ENCODE measurements at regions not wholly inside any gene's neighbourhood (a gene's known extent, or its start where the extent isn't known, plus 50 kb on each side); places are given as distances from the start of the nearest gene placed in this dataset.

DNA sequence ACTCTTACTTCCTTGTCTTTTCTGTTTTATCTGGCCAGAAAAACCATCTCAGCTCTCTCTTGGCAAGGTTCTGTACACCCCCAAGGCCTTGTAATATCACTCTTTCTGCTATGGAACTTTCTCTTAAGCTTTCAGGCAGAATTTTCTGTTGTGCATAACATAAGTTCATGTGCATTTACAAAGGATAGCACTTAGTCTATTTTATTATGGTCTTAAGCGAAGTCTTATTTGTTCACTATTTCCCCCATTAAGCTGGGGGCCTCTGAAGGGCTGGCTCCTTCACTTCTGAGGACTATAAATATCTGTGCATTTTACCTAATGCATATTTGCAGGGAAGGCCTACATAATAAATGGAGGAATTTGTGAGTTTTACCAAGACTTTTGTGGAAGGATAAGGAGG, 1393.4 kb downstream of the FAM181B start:
- H3K27ac ChIP-seq = no peak overlapping the region
- H3K4me1 ChIP-seq = no peaks in the 10 kb centered on the region
- intact Hi-C loops (cut with DNase I) = no loop called here
- no peaks in the 10 kb centered on the region for H3K9me3 ChIP-seq
- DNase-seq = no peak
- 77 to 83% methylated on average over 1 of the region's 1 CpG for WGBS, 2 donors
- no peaks in the 10 kb centered on the region for H3K36me3 ChIP-seq
- H3K4me3 ChIP-seq = no peak overlapping the region
- TF ChIP-seq, protein P1, sequence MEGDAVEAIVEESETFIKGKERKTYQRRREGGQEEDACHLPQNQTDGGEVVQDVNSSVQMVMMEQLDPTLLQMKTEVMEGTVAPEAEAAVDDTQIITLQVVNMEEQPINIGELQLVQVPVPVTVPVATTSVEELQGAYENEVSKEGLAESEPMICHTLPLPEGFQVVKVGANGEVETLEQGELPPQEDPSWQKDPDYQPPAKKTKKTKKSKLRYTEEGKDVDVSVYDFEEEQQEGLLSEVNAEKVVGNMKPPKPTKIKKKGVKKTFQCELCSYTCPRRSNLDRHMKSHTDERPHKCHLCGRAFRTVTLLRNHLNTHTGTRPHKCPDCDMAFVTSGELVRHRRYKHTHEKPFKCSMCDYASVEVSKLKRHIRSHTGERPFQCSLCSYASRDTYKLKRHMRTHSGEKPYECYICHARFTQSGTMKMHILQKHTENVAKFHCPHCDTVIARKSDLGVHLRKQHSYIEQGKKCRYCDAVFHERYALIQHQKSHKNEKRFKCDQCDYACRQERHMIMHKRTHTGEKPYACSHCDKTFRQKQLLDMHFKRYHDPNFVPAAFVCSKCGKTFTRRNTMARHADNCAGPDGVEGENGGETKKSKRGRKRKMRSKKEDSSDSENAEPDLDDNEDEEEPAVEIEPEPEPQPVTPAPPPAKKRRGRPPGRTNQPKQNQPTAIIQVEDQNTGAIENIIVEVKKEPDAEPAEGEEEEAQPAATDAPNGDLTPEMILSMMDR (IDR thresholded peaks at IDR 0.05) = no peak
- TF ChIP-seq POLR2A (IDR thresholded peaks at IDR 0.05) = no peak
- no peaks in the 10 kb centered on the region for H3K27me3 ChIP-seq

GRCh38 chr11:81339521-81339920, 1394.1 kb downstream of the FAM181B start:
- intact Hi-C loops (cut with DNase I) = no loop called here
- no peak overlapping the region for H3K27ac ChIP-seq
- DNase-seq = no peak
- no peak for TF ChIP-seq POLR2A (IDR thresholded peaks at IDR 0.05)
- TF ChIP-seq, protein P1 (IDR thresholded peaks at IDR 0.05) = no peak
- H3K27me3 ChIP-seq = no peaks in the 10 kb centered on the region
- H3K9me3 ChIP-seq = no peaks in the 10 kb centered on the region
- H3K4me1 ChIP-seq = no peaks in the 10 kb centered on the region
- H3K4me3 ChIP-seq = no peak overlapping the region
- no peaks in the 10 kb centered on the region for H3K36me3 ChIP-seq
- WGBS, 2 donors = 36 to 38% methylated on average over 2 of the region's 2 CpGs

DNA sequence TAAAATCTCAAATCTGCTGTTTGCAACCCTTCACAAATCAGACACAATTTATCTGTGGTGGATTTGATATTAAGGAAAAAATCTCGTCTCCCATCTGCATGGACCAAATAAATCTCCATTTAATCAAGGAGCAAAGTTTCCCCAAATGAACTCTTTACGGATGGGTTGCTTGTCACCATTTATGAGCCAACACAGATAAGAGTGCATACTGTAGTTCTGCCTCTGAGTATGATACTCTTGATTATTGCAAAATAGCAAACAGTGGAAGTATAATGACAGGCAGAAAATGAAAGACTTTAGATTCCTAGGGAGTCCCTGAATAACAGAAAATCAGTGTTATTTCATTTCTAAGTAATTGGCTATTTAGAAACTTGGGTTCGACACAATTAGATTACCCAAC, 1395.9 kb downstream of the FAM181B start:
- Histone ChIP-seq H3K4me1 (no peaks in the 10 kb centered on the region), H3K36me3 (no peaks in the 10 kb centered on the region), H3K27me3 (no peaks in the 10 kb centered on the region), H3K27ac (no peak overlapping the region), H3K9me3 (no peaks in the 10 kb centered on the region), H3K4me3 (no peak overlapping the region)
- DNase-seq = no peak
- intact Hi-C loops (cut with DNase I) = no loop called here
- no peak for TF ChIP-seq POLR2A (IDR thresholded peaks at IDR 0.05)
- TF ChIP-seq, protein P1 (IDR thresholded peaks at IDR 0.05) = no peak
- WGBS, 2 donors = 64 to 84% methylated on average over 3 of the region's 3 CpGs

DNA sequence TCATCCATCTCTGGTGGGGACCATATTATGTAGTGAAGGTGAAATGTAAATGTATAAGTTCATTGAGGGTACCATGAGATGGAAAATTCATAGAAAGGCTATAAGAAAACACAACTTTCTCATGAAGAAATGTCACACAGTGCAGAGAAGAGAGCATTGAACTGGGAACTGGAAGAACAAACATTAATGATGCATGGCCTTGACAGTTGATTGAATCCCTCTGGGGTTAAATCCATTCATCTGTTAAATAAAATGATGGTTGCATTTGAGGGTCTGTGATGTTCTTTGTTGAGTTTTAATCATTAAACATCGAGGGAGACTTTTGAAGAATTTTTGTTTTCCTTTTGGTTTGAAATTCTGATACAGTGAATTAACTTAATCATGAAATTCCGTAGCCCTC, 1401.4 kb downstream of the FAM181B start:
- Histone ChIP-seq H3K4me3 (no peak overlapping the region), H3K27me3 (no peaks in the 10 kb centered on the region), H3K27ac (no peak overlapping the region), H3K4me1 (no peaks in the 10 kb centered on the region), H3K9me3 (no peaks in the 10 kb centered on the region), H3K36me3 (no peaks in the 10 kb centered on the region)
- intact Hi-C loops (cut with DNase I) = no loop called here
- DNase-seq = no peak
- TF ChIP-seq POLR2A (IDR thresholded peaks at IDR 0.05) = no peak
- TF ChIP-seq, protein P1 (IDR thresholded peaks at IDR 0.05) = no peak
- WGBS, 2 donors = 53 to 57% methylated on average over 2 of the region's 2 CpGs

DNA sequence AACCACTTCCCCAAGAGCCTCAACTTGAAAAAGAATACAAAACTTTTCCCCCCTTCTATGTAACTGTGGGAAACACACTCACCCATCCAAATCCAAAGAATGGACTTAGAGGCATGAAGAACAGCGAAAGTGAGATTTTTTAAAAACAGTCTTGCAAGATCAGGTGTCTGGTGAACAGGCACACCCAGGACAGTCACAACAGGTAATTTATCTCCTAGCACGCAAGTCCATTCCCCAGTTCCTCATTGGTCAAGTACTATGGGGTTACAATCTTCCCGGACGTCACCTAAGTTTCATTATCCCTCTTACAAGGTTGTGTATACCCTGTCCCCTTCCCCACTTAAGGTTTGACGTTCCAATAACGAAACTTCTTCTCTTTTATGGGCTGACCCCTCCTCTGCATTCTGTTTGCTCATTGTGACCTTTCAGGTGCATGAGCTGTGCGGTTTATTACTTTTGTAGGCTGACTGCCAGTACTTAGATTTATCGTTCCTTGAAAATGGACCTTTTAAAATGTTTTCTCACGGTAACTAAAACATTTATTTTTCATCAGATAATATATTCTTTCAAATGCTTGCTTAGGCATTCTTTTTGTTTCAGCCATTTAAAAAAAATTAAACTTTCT, 1401.9 kb downstream of the FAM181B start:
- H3K27me3 ChIP-seq = no peaks in the 10 kb centered on the region

More for the DNA sequence above, 1401.9 kb downstream of the FAM181B start:
- no peaks in the 10 kb centered on the region for H3K9me3 ChIP-seq
- no peak overlapping the region for H3K27ac ChIP-seq
- H3K36me3 ChIP-seq = no peaks in the 10 kb centered on the region
- intact Hi-C loops (cut with DNase I) = no loop called here
- H3K4me1 ChIP-seq = no peaks in the 10 kb centered on the region
- no peak for DNase-seq
- H3K4me3 ChIP-seq = no peak overlapping the region
- TF ChIP-seq, protein P1 (IDR thresholded peaks at IDR 0.05) = no peak
- TF ChIP-seq POLR2A (IDR thresholded peaks at IDR 0.05) = no peak
- WGBS, 2 donors = 67 to 73% methylated on average over 9 of the region's 9 CpGs
